ENCODE measurements at regions not wholly inside any gene's neighbourhood (a gene's known extent, or its start where the extent isn't known, plus 50 kb on each side); places are given as distances from the start of the nearest gene placed in this dataset.

DNA sequence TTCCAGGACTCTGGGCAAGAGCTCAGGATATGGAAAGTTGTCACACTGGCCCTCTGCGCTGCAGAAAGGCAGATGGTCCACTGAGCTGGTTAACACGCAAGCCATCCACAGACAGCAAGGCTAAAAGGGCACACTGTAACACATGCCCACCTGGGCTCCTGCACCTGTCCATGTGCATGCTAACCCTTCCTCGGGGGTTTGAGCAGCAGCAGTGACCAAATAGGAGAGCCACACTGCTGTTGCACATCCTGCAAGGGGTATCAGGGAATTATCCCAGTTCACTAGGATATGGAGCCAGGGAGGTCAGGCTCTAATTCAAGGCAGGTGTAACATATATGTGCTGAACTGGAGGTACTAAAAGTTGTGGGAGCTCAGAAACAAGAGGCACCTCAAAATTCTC is 471.0 kb upstream of the CDH5 start:
- no peak for TF ChIP-seq CTCF (conservative IDR thresholded peaks at IDR 0.05; ENCODE audit: low read depth, low read length)
- no peaks in the 10 kb centered on the region for H4K20me1 ChIP-seq (ENCODE audit: insufficient read depth)
- H3K27ac ChIP-seq = no peak overlapping the region
- H2AFZ ChIP-seq (ENCODE audit: low read depth) = no peak overlapping the region
- no peaks in the 10 kb centered on the region for H3K27me3 ChIP-seq (ENCODE audit: insufficient read depth, low read depth)
- no peak overlapping the region for H3K4me3 ChIP-seq (IDR thresholded peaks at IDR 0.05; ENCODE audit: insufficient read depth, low read depth, low read length)
- no peak overlapping the region for H3K9ac ChIP-seq
- no peaks in the 10 kb centered on the region for H3K36me3 ChIP-seq (ENCODE audit: insufficient read depth)
- H3K4me2 ChIP-seq = no peak overlapping the region
- no peaks in the 10 kb centered on the region for H3K4me1 ChIP-seq (ENCODE audit: low read depth, poor library complexity, severe bottlenecking)
- no peaks in the 10 kb centered on the region for H3K79me2 ChIP-seq (ENCODE audit: insufficient read depth, low read depth)

DNA sequence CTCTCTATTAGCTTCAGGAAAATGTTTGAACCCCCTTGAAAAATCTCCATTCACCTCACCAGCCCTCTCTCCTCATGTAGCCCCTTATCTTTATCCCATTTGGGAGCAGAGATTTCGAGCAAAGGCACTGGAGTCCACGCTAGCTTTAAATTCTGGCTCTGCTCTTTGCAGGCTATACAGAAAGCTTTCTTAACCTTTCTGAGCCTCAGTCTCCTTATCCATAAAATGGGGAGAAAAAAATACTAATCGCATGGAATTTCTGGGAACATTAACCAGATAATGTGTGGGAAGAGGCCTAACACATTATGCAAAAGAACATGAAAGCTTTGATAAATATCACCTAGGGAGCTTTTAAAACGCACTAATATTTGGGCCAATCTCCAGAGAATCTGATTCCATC is 476.3 kb upstream of the CDH5 start:
- Histone ChIP-seq H3K27ac (no peak overlapping the region), H3K4me1 (ENCODE audit: low read depth, poor library complexity, severe bottlenecking) (no peaks in the 10 kb centered on the region), H4K20me1 (ENCODE audit: insufficient read depth) (no peaks in the 10 kb centered on the region), H3K4me3 (IDR thresholded peaks at IDR 0.05; ENCODE audit: insufficient read depth, low read depth, low read length) (no peak overlapping the region), H3K79me2 (ENCODE audit: insufficient read depth, low read depth) (no peaks in the 10 kb centered on the region), H3K4me2 (no peak overlapping the region), H2AFZ (ENCODE audit: low read depth) (no peak overlapping the region), H3K9ac (no peak overlapping the region), H3K27me3 (ENCODE audit: insufficient read depth, low read depth) (no peaks in the 10 kb centered on the region), H3K36me3 (ENCODE audit: insufficient read depth) (no peaks in the 10 kb centered on the region)
- TF ChIP-seq CTCF (conservative IDR thresholded peaks at IDR 0.05; ENCODE audit: low read depth, low read length) = no peak

DNA sequence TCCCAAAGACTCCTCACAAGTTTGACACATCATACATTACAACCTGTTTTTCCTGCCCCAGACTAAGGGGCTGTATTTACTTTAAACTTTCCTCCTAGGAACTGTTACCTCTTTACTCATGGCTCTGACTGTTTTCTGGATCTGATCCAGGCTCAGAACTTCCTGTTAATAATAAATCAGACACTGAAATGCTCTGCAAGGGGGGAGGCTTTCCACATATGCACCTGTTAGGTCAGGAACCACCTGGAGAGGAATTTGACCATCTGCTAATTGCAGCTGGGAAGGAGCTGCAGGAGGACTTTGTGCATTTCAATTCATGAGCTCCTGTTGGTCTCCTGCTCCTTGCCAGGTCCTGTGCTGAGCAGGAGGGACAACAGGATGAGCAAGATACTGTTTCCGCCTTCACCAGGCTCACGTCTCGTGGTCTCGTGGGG is 476.9 kb upstream of the CDH5 start:
- Histone ChIP-seq H3K4me1 (ENCODE audit: low read depth, poor library complexity, severe bottlenecking) (no peaks in the 10 kb centered on the region), H3K27ac (no peak overlapping the region), H3K9ac (no peak overlapping the region), H2AFZ (ENCODE audit: low read depth) (no peak overlapping the region), H3K36me3 (ENCODE audit: insufficient read depth) (no peaks in the 10 kb centered on the region), H3K4me2 (no peak overlapping the region), H3K27me3 (ENCODE audit: insufficient read depth, low read depth) (no peaks in the 10 kb centered on the region), H3K4me3 (IDR thresholded peaks at IDR 0.05; ENCODE audit: insufficient read depth, low read depth, low read length) (no peak overlapping the region), H3K79me2 (ENCODE audit: insufficient read depth, low read depth) (no peaks in the 10 kb centered on the region), H4K20me1 (ENCODE audit: insufficient read depth) (no peaks in the 10 kb centered on the region)
- no peak for TF ChIP-seq CTCF (conservative IDR thresholded peaks at IDR 0.05; ENCODE audit: low read depth, low read length)

- Histone ChIP-seq H3K36me3 (ENCODE audit: insufficient read depth) (no peaks in the 10 kb centered on the region), H3K27me3 (ENCODE audit: insufficient read depth, low read depth) (no peaks in the 10 kb centered on the region), H3K4me3 (IDR thresholded peaks at IDR 0.05; ENCODE audit: insufficient read depth, low read depth, low read length) (no peak overlapping the region), H3K4me2 (no peak overlapping the region), H2AFZ (ENCODE audit: low read depth) (no peak overlapping the region), H3K79me2 (ENCODE audit: insufficient read depth, low read depth) (no peaks in the 10 kb centered on the region), H3K27ac (no peak overlapping the region), H3K4me1 (ENCODE audit: low read depth, poor library complexity, severe bottlenecking) (no peaks in the 10 kb centered on the region), H4K20me1 (ENCODE audit: insufficient read depth) (no peaks in the 10 kb centered on the region), H3K9ac (no peak overlapping the region)
- TF ChIP-seq CTCF (conservative IDR thresholded peaks at IDR 0.05; ENCODE audit: low read depth, low read length) = no peak
Measured at GRCh38 chr16:65888201-65888600, 478.3 kb upstream of the CDH5 start.

- TF ChIP-seq CTCF (conservative IDR thresholded peaks at IDR 0.05; ENCODE audit: low read depth, low read length) = no peak
- Histone ChIP-seq H2AFZ (ENCODE audit: low read depth) (no peak overlapping the region), H3K9ac (no peak overlapping the region)
Measured at GRCh38 chr16:65884018-65884417, 482.5 kb upstream of the CDH5 start.

More at GRCh38 chr16:65884018-65884417, 482.5 kb upstream of the CDH5 start:
- Histone ChIP-seq H4K20me1 (ENCODE audit: insufficient read depth) (no peaks in the 10 kb centered on the region), H3K79me2 (ENCODE audit: insufficient read depth, low read depth) (no peaks in the 10 kb centered on the region), H3K4me2 (no peak overlapping the region), H3K36me3 (ENCODE audit: insufficient read depth) (no peaks in the 10 kb centered on the region), H3K27ac (no peak overlapping the region), H3K4me1 (ENCODE audit: low read depth, poor library complexity, severe bottlenecking) (no peaks in the 10 kb centered on the region), H3K4me3 (IDR thresholded peaks at IDR 0.05; ENCODE audit: insufficient read depth, low read depth, low read length) (no peak overlapping the region), H3K27me3 (ENCODE audit: insufficient read depth, low read depth) (no peaks in the 10 kb centered on the region)
